Skeletal muscle satellite cell (primary cell): ENCODE measurements at regions not wholly inside any gene's neighbourhood (a gene's known extent, or its start where the extent isn't known, plus 50 kb on each side); places are given as distances from the start of the nearest gene placed in this dataset.

Experiments
- H3K27me3 ChIP-seq: 2 replicates; pipeline ENCODE4 v1.7.0; 2013; ENCODE audit warnings: low read length; ENCODE audit not compliant: control insufficient read depth, insufficient read depth
- H3K36me3 ChIP-seq: 2 replicates; pipeline ENCODE4 v1.7.0; 2013; ENCODE audit warnings: mild to moderate bottlenecking, control low read depth, low read length; ENCODE audit not compliant: insufficient read depth
- H3K4me1 ChIP-seq: 2 replicates; pipeline ENCODE4 v1.7.0; 2013; ENCODE audit warnings: low read length; ENCODE audit not compliant: control insufficient read depth, insufficient read depth
- H3K4me2 ChIP-seq: 2 replicates; pipeline ENCODE4 v1.7.0; 2013; ENCODE audit warnings: mild to moderate bottlenecking, low read length
- H3K4me3 ChIP-seq: 2 replicates; pipeline ENCODE4 v1.7.0; 2013; ENCODE audit warnings: low read length
- H3K9ac ChIP-seq: 2 replicates; pipeline ENCODE4 v1.7.0; 2013; ENCODE audit warnings: mild to moderate bottlenecking, low read depth, low read length, moderate library complexity
- H3K9me3 ChIP-seq: replicated peaks from 2 replicates; pipeline ENCODE4 v1.7.0; 2013; ENCODE audit warnings: mild to moderate bottlenecking, control low read depth, low read length

- Histone ChIP-seq H3K4me2 (no peak overlapping the region), H3K9me3 (no peaks in the 10 kb centered on the region), H3K4me1 (no peaks in the 10 kb centered on the region), H3K9ac (no peak overlapping the region), H3K27me3 (no peaks in the 10 kb centered on the region), H3K36me3 (no peaks in the 10 kb centered on the region), H3K4me3 (no peak overlapping the region)
Measured at GRCh38 chr13:87042946-87043345, 628.2 kb upstream of the SLITRK5 start.

DNA sequence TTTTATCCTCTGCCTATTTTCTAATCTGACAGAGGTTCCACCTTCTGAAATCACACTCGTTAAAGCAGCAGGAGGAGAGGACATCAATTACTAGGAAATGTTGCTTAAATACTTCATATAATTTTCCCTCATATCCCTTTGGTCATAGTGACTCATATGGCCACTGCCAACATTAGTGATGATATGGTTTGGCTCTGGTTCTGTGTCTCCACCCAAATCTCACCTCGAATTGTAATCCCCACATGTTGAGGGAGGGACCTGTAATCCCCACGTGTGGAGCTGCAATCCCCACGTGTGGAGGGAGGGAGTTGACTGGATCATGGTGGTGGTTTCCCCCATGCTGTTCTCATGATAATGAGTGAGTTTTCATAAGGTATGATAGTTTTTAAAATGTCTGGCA lies 618.4 kb upstream of the SLITRK5 start:
- Histone ChIP-seq H3K4me1 (no peaks in the 10 kb centered on the region), H3K4me2 (no peak overlapping the region), H3K9me3 (no peaks in the 10 kb centered on the region), H3K36me3 (no peaks in the 10 kb centered on the region), H3K27me3 (no peaks in the 10 kb centered on the region), H3K9ac (no peak overlapping the region), H3K4me3 (no peak overlapping the region)

- H3K9me3 ChIP-seq, result no peaks in the 10 kb centered on the region
- no peak overlapping the region for H3K4me3 ChIP-seq
- no peak overlapping the region for H3K4me2 ChIP-seq
- H3K4me1 ChIP-seq, result no peaks in the 10 kb centered on the region
- no peaks in the 10 kb centered on the region for H3K27me3 ChIP-seq
- H3K36me3 ChIP-seq, result no peaks in the 10 kb centered on the region
- no peak overlapping the region for H3K9ac ChIP-seq
Measured at GRCh38 chr13:87057807-87058520, 613.2 kb upstream of the SLITRK5 start.

GRCh38 chr13:87058786-87059329 lies 612.3 kb upstream of the SLITRK5 start:
- Histone ChIP-seq H3K4me1 (no peaks in the 10 kb centered on the region), H3K4me2 (no peak overlapping the region), H3K4me3 (no peak overlapping the region), H3K36me3 (no peaks in the 10 kb centered on the region), H3K9me3 (no peaks in the 10 kb centered on the region), H3K27me3 (no peaks in the 10 kb centered on the region), H3K9ac (no peak overlapping the region)

- no peak overlapping the region for H3K9ac ChIP-seq
- no peaks in the 10 kb centered on the region for H3K9me3 ChIP-seq
- H3K4me3 ChIP-seq, result no peak overlapping the region
- H3K4me2 ChIP-seq, result no peak overlapping the region
- H3K27me3 ChIP-seq, result no peaks in the 10 kb centered on the region
- no peaks in the 10 kb centered on the region for H3K36me3 ChIP-seq
- no peaks in the 10 kb centered on the region for H3K4me1 ChIP-seq
Measured at GRCh38 chr13:87078947-87079795, 592.0 kb upstream of the SLITRK5 start.

DNA sequence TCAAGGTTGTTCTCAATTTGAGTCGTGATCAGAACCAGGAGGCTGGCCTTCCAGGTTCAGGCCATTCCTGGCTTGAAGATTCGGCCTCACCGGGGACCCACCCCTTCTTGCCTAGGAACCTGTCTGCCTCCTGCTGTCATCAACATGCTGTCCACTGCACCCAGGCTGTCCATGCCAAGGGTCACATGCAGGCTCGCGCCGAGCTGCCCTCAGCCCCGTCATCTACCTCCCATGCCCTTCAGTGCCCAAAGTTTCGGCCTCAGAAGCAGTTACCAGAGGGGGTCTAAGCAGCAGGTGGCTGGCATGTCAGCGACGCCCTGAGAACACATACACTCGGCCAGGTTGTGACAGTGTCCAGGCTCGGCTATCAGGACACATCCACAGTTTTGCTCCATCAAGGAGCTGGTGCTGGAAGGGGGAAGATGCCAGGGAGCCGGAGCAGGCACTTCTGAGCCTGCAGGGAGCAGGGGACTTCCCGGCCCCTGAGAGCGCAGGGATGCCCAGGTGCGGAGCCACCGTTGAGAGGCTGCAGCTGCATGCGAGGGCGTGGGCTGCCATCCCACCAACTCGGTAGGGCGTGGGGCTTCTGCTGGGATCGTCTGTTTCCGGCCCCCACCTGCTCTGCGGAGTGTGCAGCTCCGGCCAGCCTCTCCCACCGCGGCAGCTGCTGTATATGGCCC lies 590.9 kb upstream of the SLITRK5 start:
- Histone ChIP-seq H3K4me2 (no peak overlapping the region), H3K36me3 (no peaks in the 10 kb centered on the region)

GRCh38 chr13:87084192-87084591 lies 587.0 kb upstream of the SLITRK5 start:
- Histone ChIP-seq H3K27me3 (no peaks in the 10 kb centered on the region), H3K4me3 (no peak overlapping the region)

More for the DNA sequence above, 590.9 kb upstream of the SLITRK5 start:
- Histone ChIP-seq H3K9ac (no peak overlapping the region), H3K4me1 (no peaks in the 10 kb centered on the region), H3K27me3 (no peaks in the 10 kb centered on the region), H3K9me3 (no peaks in the 10 kb centered on the region), H3K4me3 (no peak overlapping the region)

GRCh38 chr13:87087741-87088140 lies 583.4 kb upstream of the SLITRK5 start:
- no peak overlapping the region for H3K4me2 ChIP-seq
- no peaks in the 10 kb centered on the region for H3K36me3 ChIP-seq
- no peak overlapping the region for H3K9ac ChIP-seq
- no peaks in the 10 kb centered on the region for H3K27me3 ChIP-seq
- H3K4me1 ChIP-seq, result no peaks in the 10 kb centered on the region
- H3K9me3 ChIP-seq, result no peaks in the 10 kb centered on the region
- no peak overlapping the region for H3K4me3 ChIP-seq

More at GRCh38 chr13:87084192-87084591, 587.0 kb upstream of the SLITRK5 start:
- no peak overlapping the region for H3K9ac ChIP-seq
- no peak overlapping the region for H3K4me2 ChIP-seq
- no peaks in the 10 kb centered on the region for H3K36me3 ChIP-seq
- no peaks in the 10 kb centered on the region for H3K4me1 ChIP-seq
- no peaks in the 10 kb centered on the region for H3K9me3 ChIP-seq

DNA sequence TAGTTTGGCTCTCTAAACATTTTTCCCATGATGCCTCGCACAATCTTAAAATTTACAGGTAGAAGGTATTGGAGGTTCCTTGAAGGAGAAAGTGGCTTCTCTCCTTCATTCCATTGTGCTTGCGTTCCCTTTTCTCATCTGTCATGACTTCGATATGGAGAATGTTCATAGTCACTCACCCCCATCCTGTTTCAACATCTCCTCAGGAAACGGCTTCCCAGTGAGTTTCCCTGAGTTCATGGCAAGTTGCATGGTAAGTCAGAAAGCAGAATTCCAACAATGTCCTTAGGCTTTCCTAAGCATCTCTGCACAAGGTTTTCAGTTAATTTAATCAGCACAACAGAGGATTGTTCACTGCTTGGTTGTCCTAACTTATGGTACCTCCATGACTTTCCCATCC lies 581.8 kb upstream of the SLITRK5 start:
- Histone ChIP-seq H3K36me3 (no peaks in the 10 kb centered on the region), H3K9me3 (no peaks in the 10 kb centered on the region), H3K4me3 (no peak overlapping the region), H3K27me3 (no peaks in the 10 kb centered on the region), H3K4me1 (no peaks in the 10 kb centered on the region), H3K4me2 (no peak overlapping the region), H3K9ac (no peak overlapping the region)

GRCh38 chr13:87093399-87093798 lies 577.8 kb upstream of the SLITRK5 start:
- no peaks in the 10 kb centered on the region for H3K36me3 ChIP-seq
- H3K9ac ChIP-seq, result no peak overlapping the region
- H3K4me2 ChIP-seq, result no peak overlapping the region
- H3K4me1 ChIP-seq, result no peaks in the 10 kb centered on the region
- H3K4me3 ChIP-seq, result no peak overlapping the region
- H3K9me3 ChIP-seq, result no peaks in the 10 kb centered on the region
- H3K27me3 ChIP-seq, result no peaks in the 10 kb centered on the region

- Histone ChIP-seq H3K27me3 (no peaks in the 10 kb centered on the region), H3K4me1 (no peaks in the 10 kb centered on the region), H3K36me3 (no peaks in the 10 kb centered on the region), H3K4me3 (no peak overlapping the region), H3K9me3 (no peaks in the 10 kb centered on the region), H3K9ac (no peak overlapping the region), H3K4me2 (no peak overlapping the region)
Measured at GRCh38 chr13:87094646-87095045, 576.5 kb upstream of the SLITRK5 start.
